Testis (tissue), 2 donors: ENCODE measurements at regions not wholly inside any gene's neighbourhood (a gene's known extent, or its start where the extent isn't known, plus 50 kb on each side); places are given as distances from the start of the nearest gene placed in this dataset.

ENCODE experiments used
- POLR2A ChIP-seq: fragments of 450-650 bp; IDR thresholded peaks from one replicate; pipeline ENCODE4 v1.6.1; 2017; ENCODE audit warnings: antibody characterized with exemption, mild to moderate bottlenecking, moderate library complexity
- TF ChIP-seq, protein P1 (sequence below), 3 experiments: fragments of 450-650 bp in 2 of 3; fragments of 200-600 bp in 1 of 3; sonication (generic) in 1 of 3; IDR thresholded peaks; one replicate each; pipeline ENCODE4 v1.5.1; 2016 to 2019; ENCODE audit warnings: antibody characterized with exemption in 3 of 3, mild to moderate bottlenecking in 2 of 3, moderate library complexity in 1 of 3

DNA sequence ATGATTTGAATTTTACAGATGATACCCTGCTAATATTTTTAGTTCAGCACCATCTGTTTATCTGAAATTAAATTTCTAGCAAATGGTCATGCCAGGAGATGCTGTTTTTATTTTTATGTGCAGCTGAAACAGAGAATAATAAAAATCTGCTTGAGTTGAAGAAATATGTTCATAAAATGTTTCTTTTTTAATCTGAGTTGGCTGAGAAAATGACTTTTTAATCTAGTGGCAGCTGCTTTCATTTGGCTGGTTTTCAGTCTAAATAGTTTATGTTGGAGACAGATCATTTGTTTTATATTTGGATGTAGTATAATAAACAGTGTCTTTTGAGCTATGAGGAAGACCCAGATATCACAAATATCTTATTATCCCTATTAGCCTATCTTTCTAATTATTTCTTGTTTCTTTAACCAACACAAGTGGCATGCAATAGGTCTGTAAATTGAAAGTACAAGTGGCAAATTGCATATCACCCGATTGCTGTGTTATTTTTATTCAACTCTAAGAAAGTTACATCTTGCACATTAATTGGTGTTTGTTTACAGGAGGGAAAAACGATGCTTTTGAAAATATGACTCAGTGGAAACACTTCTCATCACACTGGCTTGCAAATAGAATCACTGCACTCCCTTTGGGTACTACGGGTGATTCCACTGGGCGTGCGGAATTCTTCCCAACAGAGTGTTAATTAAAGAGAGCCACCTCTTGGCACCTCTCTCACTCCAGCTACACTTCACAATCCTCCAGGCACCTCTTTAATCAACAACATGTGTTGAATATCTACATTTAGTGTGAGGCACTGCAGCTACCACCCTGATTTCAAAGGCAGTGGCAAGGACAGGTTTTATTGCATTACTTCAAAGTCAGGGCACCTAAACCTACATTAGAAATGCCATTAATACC is 51.7 kb upstream of the AP1S2 start:
- no peak for TF ChIP-seq POLR2A
- TF ChIP-seq, protein P1, sequence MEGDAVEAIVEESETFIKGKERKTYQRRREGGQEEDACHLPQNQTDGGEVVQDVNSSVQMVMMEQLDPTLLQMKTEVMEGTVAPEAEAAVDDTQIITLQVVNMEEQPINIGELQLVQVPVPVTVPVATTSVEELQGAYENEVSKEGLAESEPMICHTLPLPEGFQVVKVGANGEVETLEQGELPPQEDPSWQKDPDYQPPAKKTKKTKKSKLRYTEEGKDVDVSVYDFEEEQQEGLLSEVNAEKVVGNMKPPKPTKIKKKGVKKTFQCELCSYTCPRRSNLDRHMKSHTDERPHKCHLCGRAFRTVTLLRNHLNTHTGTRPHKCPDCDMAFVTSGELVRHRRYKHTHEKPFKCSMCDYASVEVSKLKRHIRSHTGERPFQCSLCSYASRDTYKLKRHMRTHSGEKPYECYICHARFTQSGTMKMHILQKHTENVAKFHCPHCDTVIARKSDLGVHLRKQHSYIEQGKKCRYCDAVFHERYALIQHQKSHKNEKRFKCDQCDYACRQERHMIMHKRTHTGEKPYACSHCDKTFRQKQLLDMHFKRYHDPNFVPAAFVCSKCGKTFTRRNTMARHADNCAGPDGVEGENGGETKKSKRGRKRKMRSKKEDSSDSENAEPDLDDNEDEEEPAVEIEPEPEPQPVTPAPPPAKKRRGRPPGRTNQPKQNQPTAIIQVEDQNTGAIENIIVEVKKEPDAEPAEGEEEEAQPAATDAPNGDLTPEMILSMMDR (IDR thresholded peaks at IDR 0.05): no peak
